ENCODE measurements at regions not wholly inside any gene's neighbourhood (a gene's known extent, or its start where the extent isn't known, plus 50 kb on each side); places are given as distances from the start of the nearest gene placed in this dataset.
"Not testable (repeated sequence)": the region's sequence is repeated elsewhere in the genome, so short reads cannot be mapped to it uniquely, and the experiment has no call there.

GRCh38 chrX:106249706-106250379, 81.7 kb downstream of the PWWP3B start:
- no peak for DNase-seq
- Histone ChIP-seq H3K4me3 (no peak overlapping the region), H3K27me3 (replicated peaks in 1 of 7) (no peaks in the 10 kb centered on the region), H3K27ac (no peak overlapping the region), H3K4me1 (no peaks in the 10 kb centered on the region), H3K9me3 (no peaks in the 10 kb centered on the region), H3K36me3 (no peaks in the 10 kb centered on the region)
- intact Hi-C loops (cut with DNase I; ENCODE audit: low total_unique reads): loop anchor here (10.0 kb wide), 1 partner anchor 55 kb away; no protein-coding TSS in a partner anchor
- WGBS, 5 donors: 73 to 97% (median 87%) methylated on average over 3 of the region's 3 CpGs
- TF ChIP-seq POLR2A (IDR thresholded peaks at IDR 0.05) (no peak), POLR2AphosphoS5 (IDR thresholded peaks at IDR 0.05) (no peak)
- TF ChIP-seq, protein P1, sequence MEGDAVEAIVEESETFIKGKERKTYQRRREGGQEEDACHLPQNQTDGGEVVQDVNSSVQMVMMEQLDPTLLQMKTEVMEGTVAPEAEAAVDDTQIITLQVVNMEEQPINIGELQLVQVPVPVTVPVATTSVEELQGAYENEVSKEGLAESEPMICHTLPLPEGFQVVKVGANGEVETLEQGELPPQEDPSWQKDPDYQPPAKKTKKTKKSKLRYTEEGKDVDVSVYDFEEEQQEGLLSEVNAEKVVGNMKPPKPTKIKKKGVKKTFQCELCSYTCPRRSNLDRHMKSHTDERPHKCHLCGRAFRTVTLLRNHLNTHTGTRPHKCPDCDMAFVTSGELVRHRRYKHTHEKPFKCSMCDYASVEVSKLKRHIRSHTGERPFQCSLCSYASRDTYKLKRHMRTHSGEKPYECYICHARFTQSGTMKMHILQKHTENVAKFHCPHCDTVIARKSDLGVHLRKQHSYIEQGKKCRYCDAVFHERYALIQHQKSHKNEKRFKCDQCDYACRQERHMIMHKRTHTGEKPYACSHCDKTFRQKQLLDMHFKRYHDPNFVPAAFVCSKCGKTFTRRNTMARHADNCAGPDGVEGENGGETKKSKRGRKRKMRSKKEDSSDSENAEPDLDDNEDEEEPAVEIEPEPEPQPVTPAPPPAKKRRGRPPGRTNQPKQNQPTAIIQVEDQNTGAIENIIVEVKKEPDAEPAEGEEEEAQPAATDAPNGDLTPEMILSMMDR (IDR thresholded peaks at IDR 0.05 in 8 of 11, conservative IDR thresholded peaks at IDR 0.05 in 3 of 11): no peak

DNA sequence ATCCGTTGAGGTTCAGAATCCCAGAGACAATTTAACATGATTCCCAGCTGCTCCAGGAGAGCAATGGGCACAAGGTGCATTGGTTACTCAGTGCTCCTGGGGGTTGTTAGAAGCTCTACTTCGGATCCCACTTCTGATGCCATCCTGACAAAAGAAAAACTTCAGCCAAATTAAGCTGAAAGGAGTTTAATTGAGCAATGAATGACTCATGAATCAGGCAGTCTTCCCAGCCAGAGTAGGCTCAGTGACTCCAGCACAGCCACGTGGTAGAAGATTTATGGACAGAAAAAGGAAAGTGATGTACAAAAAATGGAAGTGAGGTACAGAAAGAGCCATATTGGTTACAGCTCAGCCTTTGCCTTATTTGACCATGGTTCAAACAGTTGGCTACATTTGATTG, 95.7 kb downstream of the PWWP3B start:
- no peak for DNase-seq
- Histone ChIP-seq H3K4me3 (no peak overlapping the region), H3K36me3 (no peaks in the 10 kb centered on the region), H3K9me3 (peaks cover 0 to 6% (median 0%) of the 10 kb centered on the region in 8 donors), H3K27ac (no peak overlapping the region), H3K4me1 (no peaks in the 10 kb centered on the region), H3K27me3 (replicated peaks in 1 of 7) (peaks cover 0 to 3% (median 0%) of the 10 kb centered on the region in 7 donors)
- WGBS, 5 donors: 40 to 80% (median 57%) methylated on average over 3 of the region's 3 CpGs
- TF ChIP-seq POLR2A (IDR thresholded peaks at IDR 0.05) (no peak), POLR2AphosphoS5 (IDR thresholded peaks at IDR 0.05) (no peak)
- TF ChIP-seq, protein P1 (IDR thresholded peaks at IDR 0.05 in 8 of 11, conservative IDR thresholded peaks at IDR 0.05 in 3 of 11): no peak
- intact Hi-C loops (cut with DNase I; ENCODE audit: low total_unique reads): no loop called here

DNA sequence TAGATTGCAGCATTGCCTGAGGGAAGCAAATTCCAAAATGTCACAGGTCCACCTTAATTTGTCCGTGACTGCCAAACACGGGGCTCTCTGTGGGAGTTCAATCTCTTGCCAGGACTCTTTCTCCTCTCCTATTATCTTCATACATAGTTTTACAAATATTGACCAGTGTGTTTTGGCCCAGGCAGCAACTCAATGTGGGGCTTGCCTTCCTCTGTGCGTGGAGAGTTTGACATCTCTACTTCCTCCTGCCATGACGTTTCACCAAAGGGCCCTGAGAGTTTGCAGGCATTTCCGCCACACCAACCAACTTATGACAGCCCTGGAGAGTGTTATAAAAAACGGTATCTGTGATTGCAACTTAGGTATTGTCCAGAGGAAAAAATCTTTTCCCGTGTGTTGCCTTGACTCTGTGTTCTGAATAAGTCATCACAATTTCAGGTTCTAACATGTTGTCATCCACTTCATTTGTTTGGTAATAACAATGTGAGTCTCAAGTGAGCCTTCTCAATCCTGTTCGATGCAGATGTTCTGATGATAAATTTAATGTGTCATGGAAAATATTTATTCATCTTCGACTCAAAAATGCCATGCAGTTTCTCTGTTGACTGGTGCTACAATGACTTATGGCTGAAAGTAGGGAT, 106.0 kb downstream of the PWWP3B start:
- H3K27me3 ChIP-seq (replicated peaks in 1 of 7); H3K4me3 ChIP-seq; H3K4me1 ChIP-seq; DNase-seq; H3K9me3 ChIP-seq; H3K36me3 ChIP-seq; intact Hi-C loops (cut with DNase I; ENCODE audit: low total_unique reads); H3K27ac ChIP-seq: not testable (repeated sequence)
- WGBS, 5 donors: no CpG with 5 or more reads among the region's 9 CpGs

DNA sequence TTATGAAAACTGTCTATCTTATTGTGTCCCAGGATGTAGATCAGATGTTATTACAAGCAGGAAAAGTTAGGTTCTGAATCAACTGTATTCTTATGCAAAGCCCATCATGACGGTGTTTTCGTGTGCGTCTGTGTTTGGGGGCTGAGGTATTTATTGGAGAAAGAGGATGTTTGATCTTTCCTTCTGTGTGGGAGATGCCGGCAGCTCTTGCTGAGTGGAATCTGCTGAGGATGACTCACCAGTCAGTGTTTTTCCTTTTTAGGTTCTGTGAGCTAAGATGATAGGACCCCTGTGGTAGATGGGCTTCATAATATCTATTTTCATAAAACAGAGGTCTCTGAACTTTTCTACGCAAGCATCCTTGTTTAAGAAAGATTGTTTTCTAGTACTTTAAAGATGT, 107.1 kb downstream of the PWWP3B start:
- DNase-seq; H3K36me3 ChIP-seq; H3K27me3 ChIP-seq (replicated peaks in 1 of 7); H3K27ac ChIP-seq; H3K4me3 ChIP-seq; H3K9me3 ChIP-seq; H3K4me1 ChIP-seq; intact Hi-C loops (cut with DNase I; ENCODE audit: low total_unique reads): not testable (repeated sequence)
- no CpG with 5 or more reads among the region's 5 CpGs for WGBS, 5 donors

- Histone ChIP-seq H3K9me3 (no peaks in the 10 kb centered on the region), H3K27me3 (replicated peaks in 1 of 7) (peaks cover 0 to 10% (median 0%) of the 10 kb centered on the region in 7 donors), H3K27ac (no peak overlapping the region), H3K4me1 (no peaks in the 10 kb centered on the region), H3K4me3 (no peak overlapping the region), H3K36me3 (no peaks in the 10 kb centered on the region)
- no peak for TF ChIP-seq POLR2AphosphoS5 (IDR thresholded peaks at IDR 0.05)
- TF ChIP-seq, protein P1 (IDR thresholded peaks at IDR 0.05 in 8 of 11, conservative IDR thresholded peaks at IDR 0.05 in 3 of 11): no peak
- TF ChIP-seq POLR2A (IDR thresholded peaks at IDR 0.05): no peak
- DNase-seq: no peak
- 31 to 64% (median 52%) methylated on average over 2 of the region's 2 CpGs for WGBS, 5 donors
- intact Hi-C loops (cut with DNase I; ENCODE audit: low total_unique reads): no loop called here
Measured at GRCh38 chrX:106278951-106279350, 110.8 kb downstream of the PWWP3B start.
